Right atrium auricular region (tissue), 2 donors: ENCODE measurements at regions not wholly inside any gene's neighbourhood (a gene's known extent, or its start where the extent isn't known, plus 50 kb on each side); places are given as distances from the start of the nearest gene placed in this dataset.

Experiments used
- DNase-seq: peaks from one replicate; pipeline ENCODE4 v3.0.0-alpha.2; 2019; ENCODE audit warnings: low spot score
- H3K27ac ChIP-seq, 2 donors: fragments of 200-600 bp; sonication (generic); 1 replicate in 1 of 2; 2 replicates in 1 of 2; pipeline ENCODE4 v1.5.1; 2016 to 2019
- H3K27me3 ChIP-seq, 2 donors: fragments of 200-600 bp; sonication (generic); one replicate each; pipeline versions ENCODE4 v1.5.1 to v1.6.0; 2017 to 2019
- H3K36me3 ChIP-seq: fragments of 200-600 bp; sonication (generic); one replicate; pipeline ENCODE4 v1.5.1; 2016
- H3K4me1 ChIP-seq, 2 donors: fragments of 200-600 bp; sonication (generic); one replicate each; pipeline versions ENCODE4 v1.5.1 to v1.6.0; 2017 to 2019
- H3K4me3 ChIP-seq, 2 donors: fragments of 200-600 bp; sonication (generic); 1 replicate in 1 of 2; 2 replicates in 1 of 2; pipeline ENCODE4 v1.5.1; 2017 to 2019; ENCODE audit warnings: mild to moderate bottlenecking in 1 of 2, moderate library complexity in 1 of 2
- H3K9me3 ChIP-seq, 2 donors: fragments of 200-600 bp; sonication (generic); one replicate each; pipeline ENCODE4 v1.5.1; 2019
- TF ChIP-seq, protein P1 (sequence below), 2 donors: fragments of 200-600 bp; sonication (generic); IDR thresholded peaks; one replicate each; pipeline ENCODE4 v1.5.1; 2019; ENCODE audit warnings: antibody characterized with exemption in 2 of 2

- DNase-seq = no peak
- TF ChIP-seq, protein P1, sequence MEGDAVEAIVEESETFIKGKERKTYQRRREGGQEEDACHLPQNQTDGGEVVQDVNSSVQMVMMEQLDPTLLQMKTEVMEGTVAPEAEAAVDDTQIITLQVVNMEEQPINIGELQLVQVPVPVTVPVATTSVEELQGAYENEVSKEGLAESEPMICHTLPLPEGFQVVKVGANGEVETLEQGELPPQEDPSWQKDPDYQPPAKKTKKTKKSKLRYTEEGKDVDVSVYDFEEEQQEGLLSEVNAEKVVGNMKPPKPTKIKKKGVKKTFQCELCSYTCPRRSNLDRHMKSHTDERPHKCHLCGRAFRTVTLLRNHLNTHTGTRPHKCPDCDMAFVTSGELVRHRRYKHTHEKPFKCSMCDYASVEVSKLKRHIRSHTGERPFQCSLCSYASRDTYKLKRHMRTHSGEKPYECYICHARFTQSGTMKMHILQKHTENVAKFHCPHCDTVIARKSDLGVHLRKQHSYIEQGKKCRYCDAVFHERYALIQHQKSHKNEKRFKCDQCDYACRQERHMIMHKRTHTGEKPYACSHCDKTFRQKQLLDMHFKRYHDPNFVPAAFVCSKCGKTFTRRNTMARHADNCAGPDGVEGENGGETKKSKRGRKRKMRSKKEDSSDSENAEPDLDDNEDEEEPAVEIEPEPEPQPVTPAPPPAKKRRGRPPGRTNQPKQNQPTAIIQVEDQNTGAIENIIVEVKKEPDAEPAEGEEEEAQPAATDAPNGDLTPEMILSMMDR (IDR thresholded peaks at IDR 0.05) = no peak
- H3K36me3 ChIP-seq = no peaks in the 10 kb centered on the region
- no peaks in the 10 kb centered on the region for H3K27me3 ChIP-seq
- H3K4me3 ChIP-seq = no peak overlapping the region
- H3K9me3 ChIP-seq = no peaks in the 10 kb centered on the region
- no peaks in the 10 kb centered on the region for H3K4me1 ChIP-seq
- H3K27ac ChIP-seq = no peak overlapping the region
These were observed 186.2 kb upstream of the TARS1 start for GRCh38 chr5:33254579-33254978.

- H3K9me3 ChIP-seq = no peaks in the 10 kb centered on the region
- H3K36me3 ChIP-seq = no peaks in the 10 kb centered on the region
- DNase-seq = no peak
- H3K4me3 ChIP-seq = no peak overlapping the region
- no peak overlapping the region for H3K27ac ChIP-seq
- TF ChIP-seq, protein P1 (IDR thresholded peaks at IDR 0.05) = peak in 1 of 2 donors; percentile 25
- no peaks in the 10 kb centered on the region for H3K27me3 ChIP-seq
- H3K4me1 ChIP-seq = no peaks in the 10 kb centered on the region
These were observed 182.8 kb upstream of the TARS1 start for GRCh38 chr5:33257807-33258429.

GRCh38 chr5:33258553-33258952, 182.2 kb upstream of the TARS1 start:
- H3K4me3 ChIP-seq = no peak overlapping the region
- H3K27ac ChIP-seq = no peak overlapping the region
- TF ChIP-seq, protein P1 (IDR thresholded peaks at IDR 0.05) = no peak
- no peaks in the 10 kb centered on the region for H3K36me3 ChIP-seq
- no peaks in the 10 kb centered on the region for H3K27me3 ChIP-seq
- no peaks in the 10 kb centered on the region for H3K4me1 ChIP-seq
- H3K9me3 ChIP-seq = no peaks in the 10 kb centered on the region
- no peak for DNase-seq

DNA sequence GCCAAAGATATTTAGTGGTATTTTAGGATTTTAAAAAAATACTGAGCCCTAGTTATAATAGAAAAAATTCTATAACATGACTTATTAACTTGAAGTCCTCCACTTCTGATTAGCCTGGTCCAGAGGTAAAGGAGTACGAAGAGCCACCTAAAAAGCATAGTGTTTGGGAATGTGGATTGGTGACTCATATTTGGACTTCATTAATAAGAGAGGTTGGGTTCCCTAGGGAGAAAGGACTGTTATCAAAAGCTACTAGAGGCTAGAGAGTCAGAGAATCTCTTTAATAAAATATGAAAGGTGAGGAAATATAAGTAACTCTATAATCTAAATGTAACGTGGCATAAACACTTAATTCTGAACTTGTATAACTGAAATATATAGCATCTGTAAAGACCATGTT, 180.7 kb upstream of the TARS1 start:
- Histone ChIP-seq H3K4me3 (no peak overlapping the region), H3K9me3 (peaks cover 0 to 6% of the 10 kb centered on the region in 2 donors), H3K4me1 (no peaks in the 10 kb centered on the region), H3K36me3 (no peaks in the 10 kb centered on the region), H3K27ac (no peak overlapping the region), H3K27me3 (no peaks in the 10 kb centered on the region)
- DNase-seq = no peak
- TF ChIP-seq, protein P1 (IDR thresholded peaks at IDR 0.05) = no peak

- no peak overlapping the region for H3K4me3 ChIP-seq
- no peaks in the 10 kb centered on the region for H3K4me1 ChIP-seq
- no peak for DNase-seq
- H3K27ac ChIP-seq = no peak overlapping the region
- TF ChIP-seq, protein P1 (IDR thresholded peaks at IDR 0.05) = no peak
- H3K9me3 ChIP-seq = peaks cover 0 to 6% of the 10 kb centered on the region in 2 donors
- no peaks in the 10 kb centered on the region for H3K27me3 ChIP-seq
- H3K36me3 ChIP-seq = no peaks in the 10 kb centered on the region
These were observed 179.5 kb upstream of the TARS1 start for GRCh38 chr5:33261305-33261704.

- TF ChIP-seq, protein P1 (IDR thresholded peaks at IDR 0.05) = no peak
- no peaks in the 10 kb centered on the region for H3K4me1 ChIP-seq
- H3K4me3 ChIP-seq = no peak overlapping the region
- DNase-seq = no peak
- H3K27me3 ChIP-seq = no peaks in the 10 kb centered on the region
- no peaks in the 10 kb centered on the region for H3K36me3 ChIP-seq
- H3K9me3 ChIP-seq = peaks cover 0 to 6% of the 10 kb centered on the region in 2 donors
- H3K27ac ChIP-seq = no peak overlapping the region
These were observed 179.0 kb upstream of the TARS1 start for GRCh38 chr5:33261747-33262146.
